Muscle of arm (tissue), 1 donor: ENCODE measurements at regions not wholly inside any gene's neighbourhood (a gene's known extent, or its start where the extent isn't known, plus 50 kb on each side); places are given as distances from the start of the nearest gene placed in this dataset.

Experiments used
- DNase-seq: peaks from one replicate; pipeline ENCODE4 v3.0.0-alpha.2; 2013

- DNase-seq = no peak
These were observed 287.8 kb downstream of the UTP18 start for GRCh38 chr17:51548125-51548524.

GRCh38 chr17:51555153-51555552 lies 294.8 kb downstream of the UTP18 start:
- DNase-seq = no peak

- DNase-seq = no peak
These were observed 299.4 kb downstream of the UTP18 start for GRCh38 chr17:51559778-51560177.

DNA sequence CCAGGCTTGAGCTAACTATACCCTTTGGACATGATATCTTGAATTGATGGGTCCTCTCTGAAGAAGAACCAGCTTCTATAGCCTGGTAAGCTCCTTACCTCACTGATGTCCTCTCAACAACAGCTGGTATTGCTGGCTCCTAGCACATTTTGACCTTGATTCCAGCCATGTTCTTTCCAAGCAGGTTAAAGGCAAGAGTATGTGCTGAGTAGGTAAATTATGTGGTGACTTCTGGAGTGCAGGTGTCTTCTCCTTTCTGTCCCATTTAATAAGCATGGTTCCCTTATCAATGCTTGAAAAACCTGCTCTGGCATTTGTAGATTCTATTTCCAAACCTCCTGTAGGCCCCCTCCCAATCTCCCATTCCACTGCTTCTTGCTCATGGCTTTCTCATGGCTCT lies 300.1 kb downstream of the UTP18 start:
- no peak for DNase-seq

DNA sequence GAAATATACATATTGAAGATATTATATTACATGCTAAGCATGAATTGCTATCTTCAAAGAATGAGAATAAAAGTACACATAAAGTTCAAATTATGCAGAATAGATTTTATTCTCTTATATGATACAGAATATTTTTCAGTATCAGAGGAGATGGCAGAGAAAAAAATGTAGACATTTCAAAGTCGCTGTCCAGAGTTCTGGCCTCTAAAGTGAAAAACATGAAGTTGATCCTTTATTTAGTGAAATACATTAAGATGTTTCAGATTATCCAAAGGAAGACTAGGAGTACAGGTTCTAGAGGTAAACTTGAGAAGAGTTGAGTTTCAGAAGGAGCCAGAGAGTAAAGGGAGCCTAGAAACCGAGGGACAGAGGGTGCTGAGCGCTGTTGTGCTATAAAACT lies 303.6 kb downstream of the UTP18 start:
- DNase-seq = no peak

DNA sequence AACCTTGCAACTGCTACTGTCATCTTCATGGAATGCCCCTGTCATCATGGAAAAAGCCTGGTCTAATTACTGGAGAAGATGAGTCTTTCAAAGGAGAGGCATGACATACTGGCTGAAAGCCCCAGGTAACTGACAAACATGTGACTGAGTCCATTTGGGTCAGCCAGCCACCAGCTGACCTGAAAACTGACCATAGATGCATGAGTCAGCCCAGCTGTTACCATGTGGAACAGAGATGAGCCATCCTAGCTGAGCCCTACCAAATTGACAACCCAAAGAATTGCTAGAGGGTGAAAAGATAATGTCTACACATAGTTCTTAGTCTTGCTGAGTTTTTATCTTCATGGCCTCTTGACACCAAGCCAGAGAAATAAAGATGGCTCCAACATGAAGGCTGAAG lies 311.8 kb downstream of the UTP18 start:
- DNase-seq = no peak
